ENCODE measurements at regions not wholly inside any gene's neighbourhood (a gene's known extent, or its start where the extent isn't known, plus 50 kb on each side); places are given as distances from the start of the nearest gene placed in this dataset.

DNA sequence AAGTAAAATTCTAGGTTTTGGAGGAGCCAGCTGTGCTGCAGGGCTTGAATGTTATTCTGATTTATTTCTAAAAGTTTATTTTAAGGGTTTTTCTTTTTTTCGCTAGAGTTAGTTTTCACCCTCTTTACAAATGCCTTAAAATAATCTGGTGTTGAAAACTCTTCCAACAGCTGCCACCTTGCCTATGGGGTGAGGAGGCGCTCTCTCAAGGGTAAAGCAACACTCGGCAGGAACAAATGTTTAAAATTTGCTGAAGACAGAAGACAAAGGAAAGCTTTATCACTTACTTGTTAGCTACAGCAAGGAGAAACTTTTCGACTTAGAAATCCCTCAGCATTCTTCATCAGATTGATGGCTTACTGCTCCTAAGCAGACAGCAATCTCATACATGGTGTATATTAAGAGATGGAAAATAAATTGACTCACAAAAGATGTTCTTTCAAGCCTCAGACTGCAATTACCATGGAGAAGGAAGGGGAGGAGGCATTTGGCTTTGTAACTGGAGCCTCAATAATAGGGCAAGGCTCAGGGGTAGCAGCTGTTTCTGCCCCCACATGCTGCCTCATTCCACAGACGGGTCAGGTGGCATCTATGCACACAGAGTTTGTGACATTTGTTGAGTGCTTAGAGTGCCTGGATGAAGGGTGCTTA, 79.8 kb upstream of the RALGPS2 start:
- Histone ChIP-seq H3K36me3 (ENCODE audit: insufficient read depth, low read length) (no peaks in the 10 kb centered on the region), H3K4me1 (ENCODE audit: insufficient read depth, low read length) (peaks cover 8% of the 10 kb centered on the region), H3K4me3 (ENCODE audit: insufficient read depth, low read depth, low read length) (no peak overlapping the region), H3K27me3 (ENCODE audit: insufficient read depth, low read length) (no peaks in the 10 kb centered on the region), H2AFZ (ENCODE audit: low read depth, low read length) (peak overlapping the region; percentile 13), H3K4me2 (ENCODE audit: low read length) (peak overlapping the region; percentile 56), H3K27ac (ENCODE audit: low read depth, low read length) (peak overlapping the region; percentile 28), H3K9me3 (ENCODE audit: insufficient read depth, low read depth, low read length) (no peaks in the 10 kb centered on the region), H4K20me1 (ENCODE audit: insufficient read depth, low read length) (no peaks in the 10 kb centered on the region), H3K9ac (ENCODE audit: low read length) (no peak overlapping the region), H3K79me2 (ENCODE audit: insufficient read depth, low read length) (no peaks in the 10 kb centered on the region)
- H3K27ac Mint-ChIP-seq (ENCODE audit: unreplicated experiment) = peak overlapping the region; percentile 63
- peaks cover 31% of the 10 kb centered on the region for H3K4me1 Mint-ChIP-seq (ENCODE audit: low read depth, unreplicated experiment)
- DNase-seq (ENCODE audit: low read depth) (no peak), FAIRE-seq (no peak)
- TF ChIP-seq EZH2 (IDR thresholded peaks at IDR 0.05; ENCODE audit: insufficient read depth, low read length) = no peak
- TF ChIP-seq, protein P1, sequence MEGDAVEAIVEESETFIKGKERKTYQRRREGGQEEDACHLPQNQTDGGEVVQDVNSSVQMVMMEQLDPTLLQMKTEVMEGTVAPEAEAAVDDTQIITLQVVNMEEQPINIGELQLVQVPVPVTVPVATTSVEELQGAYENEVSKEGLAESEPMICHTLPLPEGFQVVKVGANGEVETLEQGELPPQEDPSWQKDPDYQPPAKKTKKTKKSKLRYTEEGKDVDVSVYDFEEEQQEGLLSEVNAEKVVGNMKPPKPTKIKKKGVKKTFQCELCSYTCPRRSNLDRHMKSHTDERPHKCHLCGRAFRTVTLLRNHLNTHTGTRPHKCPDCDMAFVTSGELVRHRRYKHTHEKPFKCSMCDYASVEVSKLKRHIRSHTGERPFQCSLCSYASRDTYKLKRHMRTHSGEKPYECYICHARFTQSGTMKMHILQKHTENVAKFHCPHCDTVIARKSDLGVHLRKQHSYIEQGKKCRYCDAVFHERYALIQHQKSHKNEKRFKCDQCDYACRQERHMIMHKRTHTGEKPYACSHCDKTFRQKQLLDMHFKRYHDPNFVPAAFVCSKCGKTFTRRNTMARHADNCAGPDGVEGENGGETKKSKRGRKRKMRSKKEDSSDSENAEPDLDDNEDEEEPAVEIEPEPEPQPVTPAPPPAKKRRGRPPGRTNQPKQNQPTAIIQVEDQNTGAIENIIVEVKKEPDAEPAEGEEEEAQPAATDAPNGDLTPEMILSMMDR (IDR thresholded peaks at IDR 0.05; ENCODE audit: insufficient read depth, low read depth, low read length) = no peak
- H3K27me3 Mint-ChIP-seq (ENCODE audit: low read depth, unreplicated experiment) = no peaks in the 10 kb centered on the region
- H3K36me3 Mint-ChIP-seq (ENCODE audit: low read depth, unreplicated experiment) = no peaks in the 10 kb centered on the region
- no peaks in the 10 kb centered on the region for H3K9me3 Mint-ChIP-seq (ENCODE audit: unreplicated experiment)
- H3K4me3 Mint-ChIP-seq (ENCODE audit: unreplicated experiment) = no peak overlapping the region

DNA sequence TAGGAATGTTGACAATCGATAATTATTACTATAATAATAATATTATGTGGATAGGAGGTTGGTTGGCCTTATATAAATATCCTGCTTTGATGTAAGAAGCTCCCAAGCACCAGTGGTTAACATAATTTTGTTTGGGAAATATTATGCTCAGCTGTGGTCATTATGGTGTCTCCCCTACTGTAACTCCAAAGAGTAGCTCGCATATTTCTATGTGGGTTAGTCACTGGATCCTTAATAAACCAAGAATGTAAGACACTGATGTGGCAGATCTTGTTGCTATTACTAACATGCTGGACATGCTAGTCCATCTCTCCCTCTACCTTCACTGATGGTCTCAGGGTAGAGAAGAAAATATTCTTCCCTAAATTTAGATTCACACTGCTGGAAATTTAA, 79.2 kb upstream of the RALGPS2 start:
- Histone ChIP-seq H3K4me2 (ENCODE audit: low read length) (peak overlapping the region; percentile 56), H3K79me2 (ENCODE audit: insufficient read depth, low read length) (no peaks in the 10 kb centered on the region), H3K4me1 (ENCODE audit: insufficient read depth, low read length) (peaks cover 9% of the 10 kb centered on the region), H3K27ac (ENCODE audit: low read depth, low read length) (peak overlapping the region; percentile 28), H3K9ac (ENCODE audit: low read length) (no peak overlapping the region), H4K20me1 (ENCODE audit: insufficient read depth, low read length) (no peaks in the 10 kb centered on the region), H2AFZ (ENCODE audit: low read depth, low read length) (no peak overlapping the region), H3K4me3 (ENCODE audit: insufficient read depth, low read depth, low read length) (no peak overlapping the region), H3K9me3 (ENCODE audit: insufficient read depth, low read depth, low read length) (no peaks in the 10 kb centered on the region), H3K27me3 (ENCODE audit: insufficient read depth, low read length) (no peaks in the 10 kb centered on the region), H3K36me3 (ENCODE audit: insufficient read depth, low read length) (no peaks in the 10 kb centered on the region)
- TF ChIP-seq EZH2 (IDR thresholded peaks at IDR 0.05; ENCODE audit: insufficient read depth, low read length) = no peak
- TF ChIP-seq, protein P1 (IDR thresholded peaks at IDR 0.05; ENCODE audit: insufficient read depth, low read depth, low read length) = no peak
- no peaks in the 10 kb centered on the region for H3K36me3 Mint-ChIP-seq (ENCODE audit: low read depth, unreplicated experiment)
- H3K4me1 Mint-ChIP-seq (ENCODE audit: low read depth, unreplicated experiment) = peaks cover 33% of the 10 kb centered on the region
- DNase-seq (ENCODE audit: low read depth) = peak; percentile 86
- no peaks in the 10 kb centered on the region for H3K27me3 Mint-ChIP-seq (ENCODE audit: low read depth, unreplicated experiment)
- no peak overlapping the region for H3K4me3 Mint-ChIP-seq (ENCODE audit: unreplicated experiment)
- H3K9me3 Mint-ChIP-seq (ENCODE audit: unreplicated experiment) = no peaks in the 10 kb centered on the region
- FAIRE-seq = peak; percentile 94
- H3K27ac Mint-ChIP-seq (ENCODE audit: unreplicated experiment) = peak overlapping the region; percentile 91

DNA sequence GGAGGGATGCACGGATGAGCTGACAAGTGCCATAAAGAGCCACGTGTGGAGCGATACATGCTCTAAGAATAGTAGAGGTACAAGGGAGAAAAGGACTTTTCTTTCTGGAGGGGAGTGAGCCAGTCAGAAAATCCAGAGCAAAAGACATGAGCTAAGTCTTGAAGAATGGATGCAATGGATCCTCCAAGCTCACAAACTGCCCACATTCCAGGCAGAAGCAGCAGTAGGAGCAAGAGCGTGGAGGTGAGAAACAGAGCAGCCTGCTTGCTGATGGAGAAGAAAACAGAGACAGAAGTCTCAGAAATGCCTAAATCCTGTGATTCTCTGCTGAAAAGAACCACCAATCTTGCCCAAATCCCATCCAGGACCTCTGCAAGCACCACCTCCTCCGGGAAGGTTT, 78.2 kb upstream of the RALGPS2 start:
- no peaks in the 10 kb centered on the region for H3K27me3 ChIP-seq (ENCODE audit: insufficient read depth, low read length)
- H3K4me1 ChIP-seq (ENCODE audit: insufficient read depth, low read length) = peaks cover 19% of the 10 kb centered on the region
- FAIRE-seq (no peak), DNase-seq (ENCODE audit: low read depth) (no peak)
- H3K9me3 ChIP-seq (ENCODE audit: insufficient read depth, low read depth, low read length) = no peaks in the 10 kb centered on the region
- no peaks in the 10 kb centered on the region for H3K36me3 ChIP-seq (ENCODE audit: insufficient read depth, low read length)
- H3K4me3 Mint-ChIP-seq (ENCODE audit: unreplicated experiment) = no peak overlapping the region
- no peaks in the 10 kb centered on the region for H3K79me2 ChIP-seq (ENCODE audit: insufficient read depth, low read length)
- H3K4me1 Mint-ChIP-seq (ENCODE audit: low read depth, unreplicated experiment) = peaks cover 41% of the 10 kb centered on the region
- no peaks in the 10 kb centered on the region for H4K20me1 ChIP-seq (ENCODE audit: insufficient read depth, low read length)
- no peaks in the 10 kb centered on the region for H3K27me3 Mint-ChIP-seq (ENCODE audit: low read depth, unreplicated experiment)
- no peak overlapping the region for H3K9ac ChIP-seq (ENCODE audit: low read length)
- H3K9me3 Mint-ChIP-seq (ENCODE audit: unreplicated experiment) = no peaks in the 10 kb centered on the region
- no peak overlapping the region for H3K4me3 ChIP-seq (ENCODE audit: insufficient read depth, low read depth, low read length)
- no peak overlapping the region for H3K4me2 ChIP-seq (ENCODE audit: low read length)
- TF ChIP-seq, protein P1 (IDR thresholded peaks at IDR 0.05; ENCODE audit: insufficient read depth, low read depth, low read length) = no peak
- no peak for TF ChIP-seq EZH2 (IDR thresholded peaks at IDR 0.05; ENCODE audit: insufficient read depth, low read length)
- H3K27ac ChIP-seq (ENCODE audit: low read depth, low read length) = no peak overlapping the region
- H3K36me3 Mint-ChIP-seq (ENCODE audit: low read depth, unreplicated experiment) = no peaks in the 10 kb centered on the region
- no peak overlapping the region for H2AFZ ChIP-seq (ENCODE audit: low read depth, low read length)
- H3K27ac Mint-ChIP-seq (ENCODE audit: unreplicated experiment) = peak overlapping the region; percentile 82
